ENCODE measurements at regions not wholly inside any gene's neighbourhood (a gene's known extent, or its start where the extent isn't known, plus 50 kb on each side); places are given as distances from the start of the nearest gene placed in this dataset.

DNA sequence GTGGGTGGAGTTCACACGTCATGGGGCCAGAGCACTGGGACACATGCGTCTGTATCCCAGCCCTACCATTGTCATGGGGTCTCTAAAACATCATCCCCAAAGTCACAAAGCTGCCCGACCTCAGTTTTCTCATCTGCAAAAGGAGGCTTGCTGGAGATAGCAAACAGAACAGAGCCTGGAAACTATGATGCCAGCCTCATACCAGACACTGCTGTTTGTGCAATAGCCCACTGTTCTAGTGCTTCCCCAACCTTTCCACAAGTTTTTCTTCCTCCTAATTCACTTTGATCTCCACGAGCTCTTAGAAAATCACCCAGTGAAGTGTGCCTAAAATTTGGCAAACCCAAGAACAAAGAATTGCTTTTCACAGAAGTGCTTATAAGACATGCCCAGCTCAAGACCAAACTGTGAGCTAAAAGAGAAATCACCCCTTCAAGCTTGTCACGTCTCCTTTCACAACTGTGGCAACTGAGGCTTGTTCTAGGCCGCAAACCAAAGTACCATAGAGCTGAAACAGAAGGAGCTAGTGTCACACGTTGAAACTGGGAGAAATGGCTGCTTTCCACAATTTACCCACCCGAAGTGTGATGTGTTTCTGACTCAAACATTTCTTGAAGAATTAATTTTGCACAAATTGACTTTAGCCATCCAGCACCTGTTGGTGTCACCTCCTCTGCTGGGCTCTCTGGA lies 162.7 kb upstream of the ID2 start:
- DNase-seq (ENCODE audit: low read depth in 1 of 2, low spot score in 2 of 2) = no peak
- Histone ChIP-seq H3K27me3 (replicated peaks) (no peaks in the 10 kb centered on the region), H3K27ac (no peak overlapping the region), H3K9me3 (replicated peaks) (no peaks in the 10 kb centered on the region), H3K4me3 (no peak overlapping the region), H3K36me3 (no peaks in the 10 kb centered on the region), H3K4me1 (replicated peaks) (no peaks in the 10 kb centered on the region)

DNA sequence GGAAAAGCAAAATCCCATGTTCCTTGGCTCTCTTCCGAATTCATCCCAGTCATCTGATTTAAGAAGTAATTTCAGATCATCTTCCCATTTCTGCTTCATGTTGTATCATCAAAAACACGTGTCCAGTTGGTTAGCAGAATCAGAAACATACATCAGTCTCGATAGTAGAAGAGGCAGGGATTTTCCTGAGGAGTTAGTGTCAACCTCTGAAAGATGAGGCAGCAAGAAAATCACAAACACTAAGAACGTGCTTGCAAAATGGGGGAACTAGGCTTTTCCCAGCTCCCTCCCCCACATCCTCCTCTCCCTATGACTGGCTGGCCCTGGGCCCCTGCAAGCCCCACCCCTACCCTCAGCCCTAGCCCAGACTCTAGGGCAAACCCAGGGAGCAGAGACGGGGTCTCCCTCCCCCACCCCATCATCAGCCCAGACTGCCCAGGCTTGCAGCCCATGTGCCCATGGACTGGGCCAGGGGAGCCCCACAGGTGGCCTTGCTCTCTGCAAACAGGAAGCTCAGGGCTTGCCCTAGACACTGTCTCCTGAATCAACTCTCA lies 161.0 kb upstream of the ID2 start:
- DNase-seq (ENCODE audit: low read depth in 1 of 2, low spot score in 2 of 2) = no peak
- Histone ChIP-seq H3K36me3 (no peaks in the 10 kb centered on the region), H3K27ac (no peak overlapping the region), H3K4me1 (replicated peaks) (no peaks in the 10 kb centered on the region), H3K4me3 (no peak overlapping the region), H3K9me3 (replicated peaks) (no peaks in the 10 kb centered on the region), H3K27me3 (replicated peaks) (no peaks in the 10 kb centered on the region)

DNA sequence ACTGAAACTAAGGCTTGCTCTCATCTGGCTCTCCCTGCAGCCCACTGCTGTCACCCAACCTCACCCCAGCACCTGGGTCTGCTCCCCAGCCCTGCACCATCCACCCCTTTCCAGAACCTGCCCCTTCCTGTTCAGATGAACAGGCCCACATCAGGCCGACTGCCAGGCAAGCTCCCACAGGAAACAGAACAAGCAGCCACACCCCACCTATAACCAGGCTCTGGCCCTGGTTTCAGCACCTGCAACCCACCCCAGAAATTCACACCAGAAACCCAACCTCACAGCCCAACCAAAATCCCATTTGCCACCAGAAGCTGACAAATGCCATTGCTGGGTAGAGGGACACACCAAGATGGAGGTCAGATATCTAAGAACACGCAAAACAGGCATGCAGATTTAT lies 159.2 kb upstream of the ID2 start:
- no peaks in the 10 kb centered on the region for H3K9me3 ChIP-seq (replicated peaks)
- no peak for DNase-seq (ENCODE audit: low read depth in 1 of 2, low spot score in 2 of 2)
- H3K36me3 ChIP-seq = no peaks in the 10 kb centered on the region
- no peak overlapping the region for H3K4me3 ChIP-seq
- H3K27me3 ChIP-seq (replicated peaks) = no peaks in the 10 kb centered on the region
- no peak overlapping the region for H3K27ac ChIP-seq
- no peaks in the 10 kb centered on the region for H3K4me1 ChIP-seq (replicated peaks)

DNA sequence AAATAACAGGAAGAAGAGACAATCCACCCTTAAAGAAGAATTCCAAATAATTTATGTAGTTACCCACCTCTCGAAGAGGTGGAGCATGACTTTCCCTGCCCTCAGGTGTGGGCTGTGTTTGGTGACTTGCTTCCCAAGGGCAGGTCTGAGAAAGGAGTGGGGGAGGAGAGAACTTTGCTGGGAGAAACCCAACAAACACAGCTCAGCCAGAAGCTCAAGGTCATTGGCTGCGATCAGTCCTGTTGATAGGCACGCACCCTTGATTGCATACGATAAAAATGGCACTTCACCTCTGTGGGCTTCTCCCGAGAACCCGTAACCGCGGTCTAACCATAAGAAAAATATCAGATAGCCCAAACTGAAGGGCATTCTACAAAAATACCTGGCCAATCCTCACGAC lies 157.5 kb upstream of the ID2 start:
- Histone ChIP-seq H3K4me3 (no peak overlapping the region), H3K36me3 (no peaks in the 10 kb centered on the region), H3K4me1 (replicated peaks) (no peaks in the 10 kb centered on the region), H3K27ac (no peak overlapping the region), H3K27me3 (replicated peaks) (no peaks in the 10 kb centered on the region), H3K9me3 (replicated peaks) (no peaks in the 10 kb centered on the region)
- no peak for DNase-seq (ENCODE audit: low read depth in 1 of 2, low spot score in 2 of 2)

DNA sequence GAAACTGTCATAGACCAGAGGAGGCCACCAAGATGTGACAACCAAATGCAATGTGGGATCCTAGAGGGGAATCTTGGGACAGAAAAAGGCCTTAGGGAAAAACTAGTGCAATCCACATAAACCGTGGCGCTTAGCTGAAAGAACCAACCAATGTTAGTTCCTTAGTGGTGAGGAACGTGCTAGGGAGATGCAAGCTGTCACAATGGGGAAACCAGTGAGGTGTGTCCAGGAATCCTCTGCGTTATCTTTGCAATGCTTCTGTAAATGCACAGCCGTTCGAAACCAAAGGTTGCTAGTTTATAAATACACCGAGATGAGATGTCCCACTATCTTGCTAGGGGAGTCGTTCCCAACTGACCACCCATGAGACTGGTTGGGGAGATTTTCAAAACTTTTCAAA lies 157.0 kb upstream of the ID2 start:
- no peak for DNase-seq (ENCODE audit: low read depth in 1 of 2, low spot score in 2 of 2)
- H3K4me3 ChIP-seq = no peak overlapping the region

DNA sequence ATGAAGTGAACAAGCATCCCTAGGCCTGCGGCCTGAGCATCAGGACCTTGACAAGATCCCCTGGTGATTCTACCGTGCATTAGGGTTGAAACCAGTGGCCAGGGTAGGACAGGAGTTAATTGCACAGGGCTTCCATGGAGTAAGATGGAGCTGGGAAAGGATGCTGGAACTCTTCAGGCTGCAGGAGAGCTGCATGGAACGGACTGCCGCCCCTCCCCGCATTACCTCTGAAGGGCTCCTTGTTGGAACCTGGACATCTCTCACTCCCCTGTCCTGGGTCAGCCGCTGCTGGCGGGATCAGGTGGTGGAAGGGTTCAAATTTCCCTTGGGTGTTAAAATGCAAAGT lies 156.6 kb upstream of the ID2 start:
- Histone ChIP-seq H3K4me1 (replicated peaks) (no peaks in the 10 kb centered on the region), H3K4me3 (no peak overlapping the region), H3K9me3 (replicated peaks) (no peaks in the 10 kb centered on the region), H3K27me3 (replicated peaks) (no peaks in the 10 kb centered on the region), H3K36me3 (no peaks in the 10 kb centered on the region), H3K27ac (no peak overlapping the region)
- DNase-seq (ENCODE audit: low read depth in 1 of 2, low spot score in 2 of 2) = no peak

More for the DNA sequence above, 157.0 kb upstream of the ID2 start:
- Histone ChIP-seq H3K27ac (no peak overlapping the region), H3K36me3 (no peaks in the 10 kb centered on the region), H3K9me3 (replicated peaks) (no peaks in the 10 kb centered on the region), H3K27me3 (replicated peaks) (no peaks in the 10 kb centered on the region), H3K4me1 (replicated peaks) (no peaks in the 10 kb centered on the region)

DNA sequence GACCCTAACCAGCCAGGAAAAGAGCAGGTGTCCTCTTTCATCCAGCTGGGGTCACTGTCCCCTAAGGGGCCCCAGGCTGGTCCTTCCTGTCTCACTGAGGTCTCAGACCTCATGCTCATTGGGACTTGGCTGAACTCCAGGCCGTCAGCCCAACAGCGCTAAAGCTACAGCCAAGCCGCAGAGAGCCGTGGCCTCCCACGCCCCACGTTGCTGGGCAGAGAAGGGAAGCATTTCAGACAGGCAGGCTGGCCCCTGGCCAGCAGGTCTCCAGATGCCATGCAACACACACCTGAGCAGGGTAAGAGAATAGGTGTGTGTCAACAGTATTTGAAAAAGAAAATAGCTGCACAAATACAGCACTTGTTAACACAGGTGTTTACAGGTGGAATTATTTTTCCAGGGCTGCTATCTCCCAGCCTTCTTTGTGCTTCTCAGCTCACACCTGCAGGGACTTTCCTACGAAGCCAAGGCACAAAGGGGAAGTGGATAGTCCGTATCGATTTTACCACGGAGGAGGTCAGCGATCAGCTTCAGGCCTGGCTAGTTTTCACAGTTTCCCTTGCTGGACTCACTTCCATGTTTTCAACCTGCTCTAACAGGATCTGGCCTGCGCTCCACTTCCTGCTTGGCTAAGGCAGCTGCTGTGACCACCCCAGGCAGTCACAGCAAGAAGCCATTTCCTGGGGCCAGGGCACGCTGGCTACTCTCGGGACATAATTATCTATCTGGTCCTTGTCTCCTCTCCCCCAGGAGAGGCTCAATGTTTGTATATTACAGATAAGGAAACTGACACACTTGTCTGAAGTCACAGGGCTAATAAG lies 156.1 kb upstream of the ID2 start:
- H3K4me3 ChIP-seq = no peak overlapping the region
- H3K4me1 ChIP-seq (replicated peaks) = no peaks in the 10 kb centered on the region
- no peaks in the 10 kb centered on the region for H3K27me3 ChIP-seq (replicated peaks)
- DNase-seq (ENCODE audit: low read depth in 1 of 2, low spot score in 2 of 2) = no peak
- no peaks in the 10 kb centered on the region for H3K9me3 ChIP-seq (replicated peaks)
- H3K27ac ChIP-seq = no peak overlapping the region
- no peaks in the 10 kb centered on the region for H3K36me3 ChIP-seq

DNA sequence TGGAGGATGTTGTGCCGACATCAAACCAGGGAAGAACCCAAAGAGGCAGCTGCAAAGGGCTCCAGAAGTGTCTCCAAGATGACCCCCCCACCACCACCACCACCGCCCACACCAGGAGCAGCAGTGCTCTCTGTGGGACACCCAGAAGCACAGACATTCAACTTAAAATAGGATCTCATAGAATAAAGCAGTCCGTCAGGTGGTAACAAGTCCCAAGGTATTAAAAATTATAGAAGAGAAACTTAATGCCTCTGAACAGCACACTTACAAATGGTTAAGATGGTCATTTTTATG lies 155.5 kb upstream of the ID2 start:
- DNase-seq (ENCODE audit: low read depth in 1 of 2, low spot score in 2 of 2) = no peak
- H3K36me3 ChIP-seq = no peaks in the 10 kb centered on the region
- H3K4me1 ChIP-seq (replicated peaks) = no peaks in the 10 kb centered on the region
- no peak overlapping the region for H3K27ac ChIP-seq
- no peaks in the 10 kb centered on the region; the same call in 1 of the 2 replicates for H3K9me3 ChIP-seq (replicated peaks)
- no peak overlapping the region for H3K4me3 ChIP-seq
- H3K27me3 ChIP-seq (replicated peaks) = no peaks in the 10 kb centered on the region

DNA sequence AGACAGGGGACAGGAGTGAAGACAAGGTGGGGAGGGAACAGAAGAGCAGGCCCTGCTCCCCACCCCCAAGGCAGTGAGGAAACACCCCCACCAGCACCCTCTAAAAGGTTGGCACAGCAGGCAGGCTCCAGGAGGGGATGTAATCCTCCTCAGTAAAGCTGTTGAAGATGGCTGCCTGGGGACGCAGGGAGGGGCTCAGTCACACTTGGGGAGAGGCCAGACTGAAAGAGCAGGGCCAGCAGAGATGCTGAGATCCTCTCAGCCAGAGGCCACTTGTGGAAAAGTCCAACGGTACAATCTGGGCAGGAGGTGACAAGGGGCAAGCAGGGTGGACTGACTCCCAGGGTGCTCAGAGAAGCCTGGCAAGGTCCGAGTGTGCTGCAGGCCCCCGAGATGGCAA lies 154.8 kb upstream of the ID2 start:
- Histone ChIP-seq H3K4me3 (no peak overlapping the region), H3K4me1 (replicated peaks) (no peaks in the 10 kb centered on the region), H3K27me3 (replicated peaks) (no peaks in the 10 kb centered on the region), H3K27ac (no peak overlapping the region), H3K36me3 (no peaks in the 10 kb centered on the region), H3K9me3 (replicated peaks) (peaks cover 4% of the 10 kb centered on the region)
- DNase-seq (ENCODE audit: low read depth in 1 of 2, low spot score in 2 of 2) = no peak

DNA sequence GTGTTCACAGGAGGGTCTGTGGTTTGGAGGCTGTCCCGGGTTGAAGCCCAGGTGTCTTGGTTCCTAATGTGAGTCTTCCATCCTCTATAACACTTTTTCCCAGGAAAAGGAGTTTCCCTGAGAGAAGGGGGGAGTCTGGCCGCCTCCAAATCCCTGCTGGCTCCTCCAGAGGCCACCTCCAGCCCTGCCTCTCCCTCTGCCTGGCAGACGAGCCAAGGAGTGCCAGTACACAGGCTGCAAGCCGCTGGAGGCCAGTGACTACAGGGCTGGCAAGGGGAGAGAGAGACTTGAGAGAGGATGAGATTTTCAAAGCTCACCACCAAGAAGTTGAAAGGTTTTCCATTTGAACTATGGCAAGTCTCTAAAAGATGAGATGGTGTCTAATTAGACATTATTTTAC lies 154.2 kb upstream of the ID2 start:
- Histone ChIP-seq H3K27me3 (replicated peaks) (no peaks in the 10 kb centered on the region), H3K27ac (no peak overlapping the region), H3K36me3 (no peaks in the 10 kb centered on the region), H3K4me3 (no peak overlapping the region), H3K9me3 (replicated peaks) (peaks cover 5% of the 10 kb centered on the region), H3K4me1 (replicated peaks) (no peaks in the 10 kb centered on the region)
- DNase-seq (ENCODE audit: low read depth in 1 of 2, low spot score in 2 of 2) = no peak

DNA sequence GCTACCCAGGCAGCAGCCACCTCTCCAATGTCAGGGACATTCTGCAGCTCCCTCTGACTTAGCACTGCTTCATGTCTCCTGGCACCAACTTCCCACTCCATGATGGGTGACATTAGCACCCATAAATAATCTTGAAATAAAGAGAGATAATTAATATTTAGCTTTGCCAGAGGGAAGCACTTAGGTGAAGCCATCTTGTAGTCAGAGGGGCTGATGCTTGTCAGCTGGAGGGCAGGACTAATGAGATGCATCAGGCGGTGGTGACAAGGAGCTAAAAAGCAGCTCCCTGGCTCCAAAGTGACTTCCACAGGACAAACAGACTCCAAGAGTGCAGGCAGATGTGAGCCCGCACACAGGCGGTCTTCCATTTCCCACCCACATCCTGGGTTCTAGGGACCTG lies 153.0 kb upstream of the ID2 start:
- Histone ChIP-seq H3K9me3 (replicated peaks) (peaks cover 5% of the 10 kb centered on the region), H3K4me1 (replicated peaks) (no peaks in the 10 kb centered on the region)
- DNase-seq (ENCODE audit: low read depth in 1 of 2, low spot score in 2 of 2) = no peak

DNA sequence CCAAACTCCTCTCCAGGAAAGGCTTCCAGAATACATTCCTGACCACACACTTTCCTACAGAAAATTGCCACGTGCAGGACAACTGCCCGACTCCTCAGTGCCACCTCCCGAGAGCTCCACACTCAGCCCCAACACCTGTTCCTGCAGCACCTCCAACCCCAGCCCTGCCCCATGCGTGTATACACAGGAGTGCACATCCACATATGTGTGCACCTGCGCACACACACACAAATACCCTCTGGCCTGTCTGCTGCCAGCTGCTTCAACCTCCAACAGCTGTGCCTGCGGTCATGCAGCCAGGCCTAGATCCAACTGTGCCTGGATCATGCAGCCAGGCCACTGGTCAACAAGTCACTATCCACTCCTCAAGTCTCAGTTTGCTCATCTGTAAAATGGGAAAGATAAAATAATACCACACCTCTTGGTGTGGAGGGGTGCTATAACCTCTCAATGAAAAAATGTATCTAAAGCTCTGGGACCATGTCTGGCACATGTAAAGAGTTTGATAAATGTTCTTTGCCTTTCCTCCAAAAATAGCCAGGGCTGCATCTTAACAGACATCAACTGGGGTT lies 152.1 kb upstream of the ID2 start:
- Histone ChIP-seq H3K36me3 (no peaks in the 10 kb centered on the region), H3K4me3 (no peak overlapping the region), H3K9me3 (replicated peaks) (peaks cover 5% of the 10 kb centered on the region), H3K27me3 (replicated peaks) (no peaks in the 10 kb centered on the region), H3K4me1 (replicated peaks) (no peaks in the 10 kb centered on the region), H3K27ac (no peak overlapping the region)
- DNase-seq (ENCODE audit: low read depth in 1 of 2, low spot score in 2 of 2) = no peak

More for the DNA sequence above, 153.0 kb upstream of the ID2 start:
- Histone ChIP-seq H3K27ac (no peak overlapping the region), H3K27me3 (replicated peaks) (no peaks in the 10 kb centered on the region), H3K36me3 (no peaks in the 10 kb centered on the region), H3K4me3 (no peak overlapping the region)

DNA sequence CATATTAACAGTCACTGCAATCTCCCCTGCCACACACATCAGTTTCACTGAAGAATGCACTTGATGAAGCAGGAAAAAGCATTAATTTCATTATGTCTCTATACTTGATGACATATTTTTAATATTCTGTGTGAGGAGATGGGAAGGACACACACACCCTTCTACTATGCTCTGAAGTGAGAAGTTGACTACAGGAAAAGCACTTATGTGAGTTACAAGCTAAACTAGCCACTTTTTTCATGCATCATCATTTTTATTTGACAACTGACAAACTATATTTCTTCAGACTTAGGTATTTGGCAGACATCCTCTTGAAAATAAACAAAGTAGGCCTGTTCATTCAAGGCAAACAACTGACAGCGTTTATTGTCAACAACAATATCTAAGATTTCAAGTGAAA lies 150.4 kb upstream of the ID2 start:
- Histone ChIP-seq H3K27me3 (replicated peaks) (no peaks in the 10 kb centered on the region), H3K9me3 (replicated peaks) (peaks cover 5% of the 10 kb centered on the region), H3K27ac (no peak overlapping the region), H3K36me3 (no peaks in the 10 kb centered on the region), H3K4me1 (replicated peaks) (no peaks in the 10 kb centered on the region), H3K4me3 (no peak overlapping the region)
- DNase-seq (ENCODE audit: low read depth in 1 of 2, low spot score in 2 of 2) = no peak

DNA sequence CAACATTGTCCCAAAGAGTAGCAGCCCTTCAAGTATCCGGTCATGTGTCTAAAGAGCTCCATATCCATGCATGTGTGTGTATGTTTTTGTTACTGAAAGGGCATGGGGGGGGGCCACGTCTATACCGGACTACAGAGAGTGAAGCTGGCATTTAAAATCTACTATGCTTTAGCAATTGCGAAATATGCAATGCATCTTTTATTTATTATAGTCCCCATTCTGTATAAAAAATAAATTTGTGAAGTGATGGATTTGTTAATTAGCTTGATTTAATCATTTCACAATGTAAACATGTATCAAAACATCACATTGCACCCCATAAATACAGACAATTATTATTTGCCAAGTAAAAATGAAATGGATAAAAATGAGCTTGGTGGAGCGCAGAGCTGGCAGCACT lies 149.4 kb upstream of the ID2 start:
- Histone ChIP-seq H3K9me3 (replicated peaks) (peaks cover 5% of the 10 kb centered on the region), H3K36me3 (no peaks in the 10 kb centered on the region), H3K4me3 (no peak overlapping the region), H3K27me3 (replicated peaks) (no peaks in the 10 kb centered on the region), H3K4me1 (replicated peaks) (no peaks in the 10 kb centered on the region; the same call in 1 of the 2 replicates), H3K27ac (no peak overlapping the region)
- DNase-seq (ENCODE audit: low read depth in 1 of 2, low spot score in 2 of 2) = no peak

All from SJSA1 (cell line).